Fibroblast of mammary gland (primary cell): ENCODE measurements at regions not wholly inside any gene's neighbourhood (a gene's known extent, or its start where the extent isn't known, plus 50 kb on each side); places are given as distances from the start of the nearest gene placed in this dataset.

Source experiments
- DNase-seq: peaks from one replicate; pipeline ENCODE4 v3.0.0-alpha.2; 2010; ENCODE audit warnings: low read depth
- H3K4me3 ChIP-seq: 2 replicates; pipeline ENCODE4 v1.5.1; 2011; ENCODE audit warnings: low read depth, mild to moderate bottlenecking, low read length, moderate library complexity; ENCODE audit not compliant: control insufficient read depth
- TF ChIP-seq, protein P1 (sequence below): conservative IDR thresholded peaks from 2 replicates; pipeline ENCODE4 v1.5.1; 2011; ENCODE audit warnings: low read depth, low read length, inconsistent platforms; ENCODE audit not compliant: control insufficient read depth, insufficient read depth

GRCh38 chr3:28590860-28591259 is 242.2 kb upstream of the AZI2 start:
- H3K4me3 ChIP-seq = no peak overlapping the region
- no peak for DNase-seq
- TF ChIP-seq, protein P1, sequence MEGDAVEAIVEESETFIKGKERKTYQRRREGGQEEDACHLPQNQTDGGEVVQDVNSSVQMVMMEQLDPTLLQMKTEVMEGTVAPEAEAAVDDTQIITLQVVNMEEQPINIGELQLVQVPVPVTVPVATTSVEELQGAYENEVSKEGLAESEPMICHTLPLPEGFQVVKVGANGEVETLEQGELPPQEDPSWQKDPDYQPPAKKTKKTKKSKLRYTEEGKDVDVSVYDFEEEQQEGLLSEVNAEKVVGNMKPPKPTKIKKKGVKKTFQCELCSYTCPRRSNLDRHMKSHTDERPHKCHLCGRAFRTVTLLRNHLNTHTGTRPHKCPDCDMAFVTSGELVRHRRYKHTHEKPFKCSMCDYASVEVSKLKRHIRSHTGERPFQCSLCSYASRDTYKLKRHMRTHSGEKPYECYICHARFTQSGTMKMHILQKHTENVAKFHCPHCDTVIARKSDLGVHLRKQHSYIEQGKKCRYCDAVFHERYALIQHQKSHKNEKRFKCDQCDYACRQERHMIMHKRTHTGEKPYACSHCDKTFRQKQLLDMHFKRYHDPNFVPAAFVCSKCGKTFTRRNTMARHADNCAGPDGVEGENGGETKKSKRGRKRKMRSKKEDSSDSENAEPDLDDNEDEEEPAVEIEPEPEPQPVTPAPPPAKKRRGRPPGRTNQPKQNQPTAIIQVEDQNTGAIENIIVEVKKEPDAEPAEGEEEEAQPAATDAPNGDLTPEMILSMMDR = no peak

- TF ChIP-seq, protein P1 = no peak
- no peak overlapping the region for H3K4me3 ChIP-seq
- no peak for DNase-seq
These were observed 246.7 kb upstream of the AZI2 start for GRCh38 chr3:28595372-28595771.

GRCh38 chr3:28597452-28597851 is 248.8 kb upstream of the AZI2 start:
- no peak for DNase-seq
- no peak overlapping the region for H3K4me3 ChIP-seq
- TF ChIP-seq, protein P1 = no peak

DNA sequence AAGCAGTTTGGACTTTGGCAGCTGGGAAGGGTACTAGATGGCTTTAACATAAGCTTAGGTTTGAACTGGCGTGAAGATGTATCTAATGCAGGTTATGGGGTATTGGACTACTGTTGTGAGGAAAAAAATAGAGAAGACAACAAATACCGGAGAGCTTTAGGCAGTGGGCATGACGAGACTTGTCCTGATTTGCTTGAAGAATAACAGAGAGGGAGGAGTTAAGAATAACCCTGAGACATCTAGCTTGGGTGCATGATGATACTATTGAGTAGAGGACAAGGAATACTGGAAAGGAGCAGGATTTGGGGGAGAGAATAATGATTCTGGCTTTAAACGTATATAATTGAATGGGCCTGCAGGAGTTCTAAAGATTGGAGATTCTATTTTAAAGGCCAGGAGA is 249.5 kb upstream of the AZI2 start:
- no peak for DNase-seq
- no peak overlapping the region for H3K4me3 ChIP-seq
- TF ChIP-seq, protein P1 = no peak

- H3K4me3 ChIP-seq = no peak overlapping the region
- no peak for DNase-seq
- TF ChIP-seq, protein P1 = no peak
These were observed 252.7 kb upstream of the AZI2 start for GRCh38 chr3:28601291-28601690.

DNA sequence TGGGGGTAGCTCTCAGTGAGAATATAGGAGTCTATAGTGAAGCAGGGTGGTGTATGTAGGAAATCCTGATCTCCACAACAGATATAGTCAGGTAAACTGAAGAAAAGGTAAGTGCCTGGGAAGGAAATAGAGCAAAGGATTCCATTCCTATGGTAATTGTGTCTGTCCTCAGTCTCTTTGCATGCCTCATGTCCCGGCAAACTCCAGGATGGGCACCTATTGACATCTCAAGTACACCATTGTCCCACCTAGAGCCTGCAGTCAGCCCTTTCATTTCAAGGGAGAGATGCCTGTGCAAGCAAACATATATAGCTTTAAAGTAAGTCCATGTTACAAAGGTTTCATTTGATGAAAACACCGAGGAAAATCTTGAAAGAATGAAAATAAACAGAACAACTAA is 257.7 kb upstream of the AZI2 start:
- TF ChIP-seq, protein P1 = no peak
- H3K4me3 ChIP-seq = no peak overlapping the region
- DNase-seq = no peak

- no peak for DNase-seq
These were observed 263.6 kb upstream of the AZI2 start for GRCh38 chr3:28612232-28612631.

More at GRCh38 chr3:28612232-28612631, 263.6 kb upstream of the AZI2 start:
- TF ChIP-seq, protein P1 = no peak
- no peak overlapping the region for H3K4me3 ChIP-seq
